HCT116 (cell line): ENCODE measurements at regions not wholly inside any gene's neighbourhood (a gene's known extent, or its start where the extent isn't known, plus 50 kb on each side); places are given as distances from the start of the nearest gene placed in this dataset.

Experiments used
- ATAC-seq: fragments of 200-7000 bp; cut with Tn5 transposase; 2 replicates; pipeline ENCODE4 v1.9.1; 2020; ENCODE audit warnings: mild to moderate bottlenecking, moderate library complexity
- BruUV-seq: library from RNA; stranded (reverse); fragments of 400-500 nt; replicated peaks from 2 replicates; lab custom pipeline; 2021; lab: Mats Ljungman, UMichigan
- CTCF ChIA-PET: fragments of 300-600 bp; sonication (Branson Sonifier 250); formaldehyde crosslinking; loops from one replicate; lab custom pipeline; 2021; ENCODE audit warnings: antibody characterized with exemption; lab: Charles Lee
- POLR2A ChIA-PET: fragments of 300-600, 350-600 bp; sonication (Branson Sonifier 250); formaldehyde crosslinking; loops from one replicate; lab custom pipeline; 2021; ENCODE audit warnings: antibody characterized with exemption; lab: Charles Lee
- RAD21 ChIA-PET, 2 experiments: fragments of 300-600 bp; sonication (Branson Sonifier 250); formaldehyde crosslinking; loops; one replicate each; lab custom pipeline; 2023; ENCODE audit warnings: low total read pairs in 2 of 2; ENCODE audit not compliant: uncharacterized antibody in 2 of 2, unreplicated experiment in 2 of 2, low non-redundant PET in 1 of 2; lab: Charles Lee
- DNase-seq: peaks from one replicate; pipeline ENCODE4 v3.0.0-alpha.2; 2010; ENCODE audit warnings: low read depth, low spot score
- H2AFZ ChIP-seq: fragments of 200-600 bp; shearing (Covaris generic), sonication (generic); 2 replicates; pipeline ENCODE4 v1.6.1; 2017; ENCODE audit warnings: low read depth, mixed run types, mixed read lengths, antibody characterized with exemption, low read length; ENCODE audit not compliant: poor library complexity, severe bottlenecking
- H3K27ac ChIP-seq: 2 replicates; pipeline ENCODE4 v1.5.1; 2012; ENCODE audit warnings: low read depth, low read length
- H3K27me3 ChIP-seq: fragments of 200-600 bp; sonication (generic); 2 replicates; pipeline ENCODE4 v1.6.1; 2016; ENCODE audit warnings: mixed run types, low read length, mixed read lengths; ENCODE audit not compliant: insufficient read depth
- H3K36me3 ChIP-seq, 2 experiments: fragments of 200-500 bp in 1 of 2; fragments of 200-600 bp in 1 of 2; sonication (Bioruptor generic) in 1 of 2; sonication (generic) in 1 of 2; 2 replicates each; pipeline versions ENCODE4 v1.5.1 to v1.6.1; 2014 to 2016; ENCODE audit warnings: low read length in 2 of 2, inconsistent platforms in 1 of 2, mixed read lengths in 1 of 2, mixed run types in 1 of 2; ENCODE audit not compliant: insufficient read depth in 2 of 2, control insufficient read depth in 1 of 2
- H3K4me1 ChIP-seq, 2 experiments: fragments of 200-600 bp in 1 of 2; sonication (generic) in 1 of 2; 2 replicates each; pipeline versions ENCODE4 v1.5.1 to v1.6.1; 2012 to 2017; ENCODE audit warnings: low read length in 2 of 2, inconsistent platforms in 1 of 2, mild to moderate bottlenecking in 1 of 2, mixed read lengths in 1 of 2, mixed run types in 1 of 2, moderate library complexity in 1 of 2; ENCODE audit not compliant: insufficient read depth in 2 of 2, control insufficient read depth in 1 of 2
- H3K4me2 ChIP-seq: fragments of 200-600 bp; sonication (generic); 2 replicates; pipeline ENCODE4 v1.6.1; 2017; ENCODE audit warnings: mixed run types, low read length, mixed read lengths
- H3K4me3 ChIP-seq, 2 experiments: fragments of 200-600 bp in 1 of 2; sonication (generic) in 1 of 2; replicated peaks in 1 of 2; 2 replicates each; pipeline ENCODE4 v1.5.1; 2011 to 2016; ENCODE audit warnings: low read length in 2 of 2, control low read depth in 1 of 2, low read depth in 1 of 2, mild to moderate bottlenecking in 1 of 2, mixed read lengths in 1 of 2, mixed run types in 1 of 2
- H3K79me2 ChIP-seq: fragments of 200-600 bp; sonication (generic); 2 replicates; pipeline ENCODE4 v1.6.1; 2017; ENCODE audit warnings: mild to moderate bottlenecking, mixed run types, low read length, moderate library complexity, mixed read lengths; ENCODE audit not compliant: insufficient read depth
- H3K9ac ChIP-seq: fragments of 200-600 bp; sonication (generic); 2 replicates; pipeline ENCODE4 v1.6.1; 2016; ENCODE audit warnings: low read length, mixed read lengths
- H3K9me2 ChIP-seq: fragments of 200-600 bp; sonication (generic), shearing (Covaris generic); 2 replicates; pipeline ENCODE4 v1.6.1; 2017; ENCODE audit warnings: mixed run types, mild to moderate bottlenecking, moderate library complexity; ENCODE audit not compliant: insufficient read depth
- H3K9me3 ChIP-seq, 2 experiments: fragments of 200-500 bp in 1 of 2; fragments of 200-600 bp in 1 of 2; sonication (Bioruptor generic) in 1 of 2; sonication (generic) in 1 of 2; 2 replicates each; pipeline ENCODE4 v1.6.1; 2014 to 2017; ENCODE audit warnings: low read length in 2 of 2, mixed read lengths in 2 of 2, inconsistent platforms in 1 of 2, low read depth in 1 of 2, mild to moderate bottlenecking in 1 of 2, mixed run types in 1 of 2, moderate library complexity in 1 of 2; ENCODE audit not compliant: control insufficient read depth in 1 of 2, insufficient read depth in 1 of 2
- H4K20me1 ChIP-seq: fragments of 200-600 bp; sonication (generic), shearing (Covaris generic); 2 replicates; pipeline ENCODE4 v1.6.1; 2017; ENCODE audit warnings: mixed run types, mild to moderate bottlenecking, moderate library complexity; ENCODE audit not compliant: insufficient read depth
- CBX3 ChIP-seq: IDR thresholded peaks from 2 replicates; pipeline ENCODE4 v1.6.1; 2012; ENCODE audit warnings: low read depth
- CEBPB ChIP-seq: IDR thresholded peaks from 2 replicates; pipeline ENCODE4 v1.6.1; 2012; ENCODE audit warnings: low read depth
- CTCF ChIP-seq, 3 experiments: fragments of 200-600 bp in 1 of 3; sonication (generic) in 1 of 3; IDR thresholded peaks in 2 of 3; conservative IDR thresholded peaks in 1 of 3; 2 replicates each; pipeline ENCODE4 v1.5.1; 2012 to 2017; ENCODE audit warnings: low read depth in 2 of 3, low read length in 2 of 3, antibody characterized with exemption in 1 of 3, borderline replicate concordance in 1 of 3, control low read depth in 1 of 3, mild to moderate bottlenecking in 1 of 3, mixed read lengths in 1 of 3, mixed run types in 1 of 3, moderate library complexity in 1 of 3; ENCODE audit not compliant: insufficient read depth in 1 of 3
- ELF1 ChIP-seq: IDR thresholded peaks from 2 replicates; pipeline ENCODE4 v1.6.1; 2012; ENCODE audit warnings: low read depth, borderline replicate concordance
- EZH2 ChIP-seq: fragments of 200-600 bp; sonication (generic); IDR thresholded peaks from 2 replicates; pipeline ENCODE4 v1.6.1; 2017; ENCODE audit warnings: antibody characterized with exemption, mixed run types
- EZH2phosphoT487 ChIP-seq: fragments of 200-600 bp; IDR thresholded peaks from 2 replicates; pipeline ENCODE4 v1.6.1; 2018; ENCODE audit warnings: antibody characterized with exemption, borderline replicate concordance
- JUND ChIP-seq: IDR thresholded peaks from 2 replicates; pipeline ENCODE4 v1.6.1; 2012
- MAX ChIP-seq: IDR thresholded peaks from 2 replicates; pipeline ENCODE4 v1.6.1; 2012
- POLR2A ChIP-seq: IDR thresholded peaks from 2 replicates; pipeline ENCODE4 v1.7.0; 2011; ENCODE audit warnings: borderline replicate concordance; ENCODE audit not compliant: insufficient read depth, insufficient read length; ENCODE audit errors: extremely low read depth
- POLR2AphosphoS5 ChIP-seq: IDR thresholded peaks from 2 replicates; pipeline ENCODE4 v1.6.1; 2011; ENCODE audit warnings: mild to moderate bottlenecking, low read depth, low read length, moderate library complexity
- RAD21 ChIP-seq: IDR thresholded peaks from 2 replicates; pipeline ENCODE4 v1.6.1; 2012; ENCODE audit warnings: low read depth, mild to moderate bottlenecking
- REST ChIP-seq: IDR thresholded peaks from 2 replicates; pipeline ENCODE4 v1.6.1; 2012; ENCODE audit warnings: low read depth
- SIN3A ChIP-seq: IDR thresholded peaks from 2 replicates; pipeline ENCODE4 v1.6.1; 2012; ENCODE audit warnings: low read depth
- SRF ChIP-seq: IDR thresholded peaks from 2 replicates; pipeline ENCODE4 v1.6.1; 2012; ENCODE audit warnings: low read depth
- TCF7L2 ChIP-seq: IDR thresholded peaks from 2 replicates; pipeline ENCODE4 v1.7.0; 2011; ENCODE audit warnings: borderline replicate concordance, inconsistent platforms; ENCODE audit not compliant: insufficient read depth, insufficient read length; ENCODE audit errors: extremely low read depth
- YY1 ChIP-seq: IDR thresholded peaks from 2 replicates; pipeline ENCODE4 v1.6.1; 2011; ENCODE audit warnings: low read length, low read depth, moderate library complexity, mild to moderate bottlenecking; ENCODE audit not compliant: insufficient replicate concordance; ENCODE audit errors: extremely low read depth
- ZBTB33 ChIP-seq: IDR thresholded peaks from 2 replicates; pipeline ENCODE4 v1.6.1; 2011; ENCODE audit warnings: mild to moderate bottlenecking, low read length, moderate library complexity; ENCODE audit not compliant: insufficient replicate concordance; ENCODE audit errors: extremely low read depth
- ZFX ChIP-seq: fragments of 450-650 bp; IDR thresholded peaks from 2 replicates; pipeline ENCODE4 v1.6.1; 2017
- ZNF274 ChIP-seq: fragments of 200-500 bp; sonication (Bioruptor generic); IDR thresholded peaks from 2 replicates; pipeline ENCODE4 v1.6.1; 2014; ENCODE audit warnings: mild to moderate bottlenecking, low read depth, low read length, inconsistent platforms
- intact Hi-C: fragments of 100-400 bp; cut with micrococcal nuclease; formaldehyde crosslinking; loops from 2 replicates; pipeline ENCODE4 v1.10.0; 2022

- H3K79me2 ChIP-seq = no peaks in the 10 kb centered on the region
- no peaks in the 10 kb centered on the region for H4K20me1 ChIP-seq
- no peaks in the 10 kb centered on the region for H3K36me3 ChIP-seq
- ChIA-PET CTCF (no interaction called here), POLR2A (no interaction called here), RAD21 (no interaction called here)
- ATAC-seq = no peak
- H3K27ac ChIP-seq = no peak overlapping the region
- no peaks in the 10 kb centered on the region for H3K9me2 ChIP-seq
- no TSS peak for BruUV-seq
- TF ChIP-seq SIN3A (no peak), TCF7L2 (no peak), POLR2A (no peak), CBX3 (no peak), RAD21 (no peak), CEBPB (no peak), POLR2AphosphoS5 (no peak), MAX (no peak), CTCF (IDR thresholded peaks at IDR 0.05 in 2 of 3, conservative IDR thresholded peaks at IDR 0.05 in 1 of 3; ENCODE audit: borderline replicate concordance in 1 of 3, insufficient read depth in 1 of 3, low read depth in 2 of 3, low read length in 2 of 3) (no peak), EZH2phosphoT487 (no peak), REST (no peak), EZH2 (no peak), ELF1 (no peak), SRF (no peak), ZFX (no peak), ZNF274 (no peak), JUND (no peak), YY1 (no peak), ZBTB33 (no peak)
- H3K4me2 ChIP-seq = no peak overlapping the region
- H3K4me3 ChIP-seq = no peak overlapping the region
- H3K4me1 ChIP-seq = peaks cover 0 to 11% of the 10 kb centered on the region in 2 experiments; a peak in 1 of 4 replicates
- no peak overlapping the region for H3K9ac ChIP-seq
- H3K9me3 ChIP-seq = no peaks in the 10 kb centered on the region
- H2AFZ ChIP-seq = no peak overlapping the region
- no peaks in the 10 kb centered on the region for H3K27me3 ChIP-seq
- DNase-seq = no peak
- intact Hi-C loops = no loop called here
Measured at GRCh38 chr14:71225113-71225512, 317.9 kb downstream of the PCNX1 start.
